ENCODE measurements at regions not wholly inside any gene's neighbourhood (a gene's known extent, or its start where the extent isn't known, plus 50 kb on each side); places are given as distances from the start of the nearest gene placed in this dataset.
"Not testable (repeated sequence)": the region's sequence is repeated elsewhere in the genome, so short reads cannot be mapped to it uniquely, and the experiment has no call there.

DNA sequence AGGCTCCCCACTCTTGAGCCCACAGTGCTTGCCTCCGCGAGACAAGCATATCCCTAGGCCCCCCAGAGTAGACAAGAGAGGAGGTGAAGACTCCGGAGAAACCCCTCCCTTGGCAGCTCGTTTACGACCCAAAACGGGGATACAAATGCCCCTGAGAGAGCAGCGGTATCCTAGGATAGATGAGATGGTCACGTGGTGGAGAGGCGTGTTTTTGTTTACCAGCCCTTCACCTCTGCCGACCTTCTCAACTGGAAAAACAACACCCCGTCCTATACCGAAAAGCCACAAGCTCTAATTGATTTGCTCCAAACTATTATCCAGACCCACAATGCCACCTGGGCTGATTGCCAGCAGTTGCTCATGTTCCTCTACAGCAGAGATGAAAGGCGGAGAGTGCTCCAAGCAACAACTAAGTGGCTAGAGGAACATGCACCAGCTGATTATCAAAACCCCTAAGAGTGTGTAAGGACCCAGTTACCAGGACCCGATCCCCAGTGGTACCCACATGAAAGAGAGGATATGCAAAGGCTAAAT lies 99.5 kb upstream of the OSBPL11 start:
- in situ Hi-C loops (cut with HindIII; ENCODE audit: low sequenced_read_pairs), result no loop called here
- H3K4me3 ChIP-seq (ENCODE audit: low read depth, low read length), result no peak overlapping the region
- DNase-seq (ENCODE audit: low read depth), result peak; percentile 2
- TF ChIP-seq, protein P1, sequence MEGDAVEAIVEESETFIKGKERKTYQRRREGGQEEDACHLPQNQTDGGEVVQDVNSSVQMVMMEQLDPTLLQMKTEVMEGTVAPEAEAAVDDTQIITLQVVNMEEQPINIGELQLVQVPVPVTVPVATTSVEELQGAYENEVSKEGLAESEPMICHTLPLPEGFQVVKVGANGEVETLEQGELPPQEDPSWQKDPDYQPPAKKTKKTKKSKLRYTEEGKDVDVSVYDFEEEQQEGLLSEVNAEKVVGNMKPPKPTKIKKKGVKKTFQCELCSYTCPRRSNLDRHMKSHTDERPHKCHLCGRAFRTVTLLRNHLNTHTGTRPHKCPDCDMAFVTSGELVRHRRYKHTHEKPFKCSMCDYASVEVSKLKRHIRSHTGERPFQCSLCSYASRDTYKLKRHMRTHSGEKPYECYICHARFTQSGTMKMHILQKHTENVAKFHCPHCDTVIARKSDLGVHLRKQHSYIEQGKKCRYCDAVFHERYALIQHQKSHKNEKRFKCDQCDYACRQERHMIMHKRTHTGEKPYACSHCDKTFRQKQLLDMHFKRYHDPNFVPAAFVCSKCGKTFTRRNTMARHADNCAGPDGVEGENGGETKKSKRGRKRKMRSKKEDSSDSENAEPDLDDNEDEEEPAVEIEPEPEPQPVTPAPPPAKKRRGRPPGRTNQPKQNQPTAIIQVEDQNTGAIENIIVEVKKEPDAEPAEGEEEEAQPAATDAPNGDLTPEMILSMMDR (IDR thresholded peaks at IDR 0.05; ENCODE audit: low read depth, low read length, missing control alignments), result no peak

DNA sequence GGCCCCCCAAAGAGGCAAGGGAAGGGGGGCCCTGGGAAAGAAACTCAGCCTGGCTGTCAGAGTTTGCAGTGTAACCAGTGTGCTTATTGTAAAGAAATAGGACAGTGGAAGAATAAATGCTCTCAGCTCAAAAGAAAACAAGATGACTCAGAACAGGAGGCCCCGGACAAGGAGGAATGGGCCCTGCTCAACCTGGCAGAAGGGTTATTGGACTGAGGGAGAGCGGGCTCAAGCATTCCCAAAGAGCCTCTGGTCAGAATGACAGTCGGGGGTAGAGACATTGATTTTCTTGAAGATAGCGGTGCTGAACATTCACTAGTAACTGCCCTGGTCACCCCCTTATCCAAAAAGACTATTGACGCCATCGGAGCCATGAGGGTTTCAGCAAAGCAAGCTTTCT lies 100.4 kb upstream of the OSBPL11 start:
- TF ChIP-seq, protein P1 (IDR thresholded peaks at IDR 0.05; ENCODE audit: low read depth, low read length, missing control alignments), result no peak
- no peak for DNase-seq (ENCODE audit: low read depth)
- in situ Hi-C loops (cut with HindIII; ENCODE audit: low sequenced_read_pairs), result no loop called here
- no peak overlapping the region for H3K4me3 ChIP-seq (ENCODE audit: low read depth, low read length)

DNA sequence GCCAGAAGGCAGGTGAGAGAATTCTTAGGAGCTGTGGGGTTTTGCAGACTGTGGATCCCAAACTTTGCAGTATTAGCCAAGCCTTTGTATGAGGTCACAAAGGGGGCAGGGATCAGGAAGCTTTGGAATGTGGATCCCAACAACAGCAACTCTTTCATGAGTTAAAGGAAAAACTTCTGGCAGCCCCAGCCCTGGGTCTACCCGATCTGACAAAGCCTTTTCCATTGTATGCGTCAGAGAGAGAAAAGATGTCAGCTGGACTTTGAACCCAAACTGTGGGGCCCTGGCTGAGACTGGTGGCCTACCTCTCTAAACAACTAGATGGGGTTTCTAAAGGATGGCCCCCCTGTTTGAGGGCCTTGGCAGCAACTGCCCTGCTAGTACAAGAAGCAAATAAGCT lies 101.8 kb upstream of the OSBPL11 start:
- in situ Hi-C loops (cut with HindIII; ENCODE audit: low sequenced_read_pairs); H3K4me3 ChIP-seq (ENCODE audit: low read depth, low read length); DNase-seq (ENCODE audit: low read depth): not testable (repeated sequence)

DNA sequence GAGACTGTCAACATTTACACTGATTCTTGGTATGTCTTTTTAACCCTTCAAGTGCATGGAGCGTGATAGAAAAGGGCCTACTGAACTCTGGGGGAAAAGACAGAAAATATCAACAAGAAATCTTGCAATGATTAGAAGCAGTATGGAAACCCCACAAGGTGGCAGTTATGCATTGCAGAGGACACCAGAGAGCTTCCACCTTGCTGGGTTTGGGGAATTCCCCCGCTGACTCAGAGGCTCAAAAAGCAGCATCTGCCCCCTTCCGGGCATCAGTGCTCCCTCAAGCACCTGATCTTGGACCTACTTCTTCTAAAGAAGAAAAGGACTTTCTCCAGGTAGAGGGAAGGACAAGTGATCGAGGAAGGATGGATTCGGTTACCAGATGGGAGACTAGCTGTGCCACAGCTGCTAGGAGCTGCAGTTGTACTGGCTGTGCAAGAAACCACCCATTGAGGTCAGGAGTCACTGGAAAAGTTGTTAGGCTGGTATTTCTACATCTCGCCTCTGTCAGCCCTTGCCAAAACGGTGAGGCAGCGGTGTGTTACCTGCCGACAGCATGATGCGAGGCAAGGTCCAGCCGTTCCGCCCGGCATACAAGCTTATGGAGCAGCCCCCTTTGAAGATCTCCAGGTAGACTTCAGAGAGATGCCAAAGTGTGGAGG lies 102.8 kb upstream of the OSBPL11 start:
- H3K4me3 ChIP-seq (ENCODE audit: low read depth, low read length); in situ Hi-C loops (cut with HindIII; ENCODE audit: low sequenced_read_pairs); DNase-seq (ENCODE audit: low read depth): not testable (repeated sequence)

- TF ChIP-seq, protein P1 (IDR thresholded peaks at IDR 0.05; ENCODE audit: low read depth, low read length, missing control alignments), result no peak
- no peak for DNase-seq (ENCODE audit: low read depth)
- in situ Hi-C loops (cut with HindIII; ENCODE audit: low sequenced_read_pairs), result no loop called here
- H3K4me3 ChIP-seq (ENCODE audit: low read depth, low read length), result no peak overlapping the region
Observed at GRCh38 chr3:125715651-125716050, 120.4 kb upstream of the OSBPL11 start.

- H3K4me3 ChIP-seq (ENCODE audit: low read depth, low read length); in situ Hi-C loops (cut with HindIII; ENCODE audit: low sequenced_read_pairs): not testable (repeated sequence)
- DNase-seq (ENCODE audit: low read depth), result peak; percentile 38
Observed at GRCh38 chr3:125732151-125732550, 136.9 kb upstream of the OSBPL11 start.

- DNase-seq (ENCODE audit: low read depth); H3K4me3 ChIP-seq (ENCODE audit: low read depth, low read length); in situ Hi-C loops (cut with HindIII; ENCODE audit: low sequenced_read_pairs): not testable (repeated sequence)
Observed at GRCh38 chr3:125741991-125742718, 146.9 kb upstream of the OSBPL11 start.

DNA sequence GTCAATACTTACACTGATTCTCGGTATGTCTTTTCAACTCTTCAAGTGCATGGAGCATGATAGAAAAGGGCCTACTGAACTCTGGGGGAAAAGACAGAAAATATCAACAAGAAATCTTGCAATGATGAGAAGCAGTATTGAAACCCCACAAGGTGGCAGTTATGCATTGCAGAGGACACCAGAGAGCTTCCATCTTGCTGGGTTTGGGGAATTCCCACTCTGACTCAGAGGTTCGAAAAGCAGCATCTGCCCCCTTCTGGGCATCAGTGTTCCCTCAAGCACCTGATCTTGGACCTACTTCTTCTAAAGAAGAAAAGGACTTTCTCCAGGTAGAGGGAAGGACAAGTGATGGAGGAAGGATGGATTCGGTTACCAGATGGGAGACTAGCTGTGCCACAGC lies 147.5 kb upstream of the OSBPL11 start:
- H3K4me3 ChIP-seq (ENCODE audit: low read depth, low read length); in situ Hi-C loops (cut with HindIII; ENCODE audit: low sequenced_read_pairs); DNase-seq (ENCODE audit: low read depth): not testable (repeated sequence)

DNA sequence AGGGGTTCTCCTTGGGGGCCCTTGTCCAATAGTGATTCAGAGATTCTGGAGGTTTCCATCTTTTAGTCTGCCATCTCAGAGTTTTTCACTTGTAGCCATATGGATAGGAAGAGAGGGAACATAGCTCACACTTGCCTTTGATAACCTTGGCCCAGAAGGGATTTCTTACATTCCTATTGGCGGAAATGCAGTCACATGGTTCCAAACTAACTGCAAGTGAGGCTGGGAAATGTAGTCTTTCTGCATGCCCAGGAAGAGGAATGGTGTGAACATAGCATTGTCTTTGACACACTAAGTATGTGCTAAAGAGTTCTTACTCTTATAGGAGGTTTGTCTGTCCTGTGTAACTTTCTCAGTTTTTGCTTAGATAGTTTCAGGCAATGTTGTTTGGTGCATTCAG lies 161.8 kb upstream of the OSBPL11 start:
- DNase-seq (ENCODE audit: low read depth); H3K4me3 ChIP-seq (ENCODE audit: low read depth, low read length); in situ Hi-C loops (cut with HindIII; ENCODE audit: low sequenced_read_pairs): not testable (repeated sequence)

DNA sequence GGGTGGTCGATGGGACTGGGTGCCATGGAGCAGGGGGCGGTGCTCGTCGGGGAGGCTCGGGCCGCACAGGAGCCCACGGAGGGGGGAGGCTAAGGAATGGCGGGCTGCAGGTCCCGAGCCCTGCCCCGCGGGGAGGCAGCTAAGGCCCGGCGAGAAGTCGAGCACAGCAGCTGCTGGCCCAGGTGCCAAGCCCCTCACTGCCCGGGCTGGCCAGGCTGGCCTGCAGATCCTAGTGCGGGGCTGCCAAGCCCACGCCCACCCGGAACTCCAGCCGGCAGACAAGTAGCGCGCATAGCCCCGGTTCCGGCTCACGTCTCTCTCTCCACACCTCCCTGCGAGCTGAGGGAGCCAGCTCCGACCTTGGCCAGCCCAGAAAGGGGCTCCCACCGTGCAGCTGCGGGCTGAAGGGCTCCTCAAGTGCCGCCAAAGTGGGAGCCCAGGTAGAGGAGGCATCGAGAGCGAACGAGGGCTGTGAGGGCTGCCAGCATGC lies 163.4 kb upstream of the OSBPL11 start:
- DNase-seq (ENCODE audit: low read depth); H3K4me3 ChIP-seq (ENCODE audit: low read depth, low read length); in situ Hi-C loops (cut with HindIII; ENCODE audit: low sequenced_read_pairs): not testable (repeated sequence)

DNA sequence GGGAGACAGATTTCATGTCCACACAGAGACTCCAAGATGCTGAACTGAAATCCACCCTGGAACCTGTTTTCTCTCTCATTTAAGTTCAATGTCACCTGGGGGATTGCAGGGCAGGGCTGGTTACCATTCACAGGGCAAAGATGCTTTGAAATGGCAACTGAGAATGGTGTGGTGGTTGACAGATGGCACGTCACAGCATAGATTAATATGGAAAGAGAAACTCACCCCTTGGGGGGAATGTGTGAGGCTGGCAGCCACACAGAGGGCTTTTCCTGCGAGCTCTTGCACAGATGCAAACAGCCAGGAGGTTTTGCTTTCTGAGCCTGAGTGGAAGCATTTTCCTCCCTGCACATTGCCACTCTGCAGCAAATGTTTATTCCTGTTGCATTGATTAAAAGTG lies 167.3 kb upstream of the OSBPL11 start:
- in situ Hi-C loops (cut with HindIII; ENCODE audit: low sequenced_read_pairs); H3K4me3 ChIP-seq (ENCODE audit: low read depth, low read length); DNase-seq (ENCODE audit: low read depth): not testable (repeated sequence)

Measured in astrocyte of the cerebellum (primary cell).